ENCODE measurements at regions not wholly inside any gene's neighbourhood (a gene's known extent, or its start where the extent isn't known, plus 50 kb on each side); places are given as distances from the start of the nearest gene placed in this dataset.

- in situ Hi-C loops (cut with HindIII; ENCODE audit: low sequenced_read_pairs) = no loop called here
Measured at GRCh38 chr13:73972545-73972944, 161.7 kb downstream of the KLF12 start.

GRCh38 chr13:73971481-73971880 lies 162.7 kb downstream of the KLF12 start:
- in situ Hi-C loops (cut with HindIII; ENCODE audit: low sequenced_read_pairs) = no loop called here

GRCh38 chr13:73970421-73971055 lies 163.7 kb downstream of the KLF12 start:
- in situ Hi-C loops (cut with HindIII; ENCODE audit: low sequenced_read_pairs) = no loop called here

DNA sequence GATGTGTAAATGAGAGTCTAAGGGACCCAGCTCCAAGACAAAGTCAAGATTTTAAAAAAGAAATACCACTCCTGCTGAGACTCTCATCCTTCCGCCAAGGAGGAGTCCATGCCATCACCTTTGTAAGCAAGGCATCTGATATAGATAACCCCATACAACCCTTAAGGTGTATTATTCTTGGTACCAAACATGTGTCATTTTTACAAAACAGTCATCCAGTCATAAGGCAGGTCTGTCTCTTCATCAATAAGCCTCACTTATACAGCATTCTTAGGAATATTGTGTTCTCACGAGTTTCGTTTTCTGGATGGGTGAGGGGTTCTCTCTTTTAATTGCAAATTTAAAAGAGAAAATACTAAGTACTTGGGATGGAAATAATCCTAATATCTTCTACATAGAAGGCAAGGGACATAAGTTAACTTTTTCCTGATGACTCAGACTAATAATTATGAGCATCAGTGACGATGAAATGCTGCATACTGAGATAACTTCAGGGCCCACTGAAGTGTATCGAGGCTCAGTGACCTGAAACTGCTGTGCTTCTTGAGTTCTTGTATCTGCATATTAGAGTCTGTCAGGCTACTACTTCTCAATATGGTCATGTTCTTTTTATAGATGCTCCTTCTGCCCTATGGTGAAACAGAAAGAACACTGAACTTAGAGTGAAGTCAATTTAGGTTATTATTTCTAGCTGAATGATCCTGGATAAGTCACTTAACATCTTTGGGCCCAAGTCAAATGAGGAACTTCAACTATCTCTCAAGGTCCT lies 166.6 kb downstream of the KLF12 start:
- in situ Hi-C loops (cut with HindIII; ENCODE audit: low sequenced_read_pairs) = no loop called here

GRCh38 chr13:73966331-73966730 lies 167.9 kb downstream of the KLF12 start:
- in situ Hi-C loops (cut with HindIII; ENCODE audit: low sequenced_read_pairs) = no loop called here

DNA sequence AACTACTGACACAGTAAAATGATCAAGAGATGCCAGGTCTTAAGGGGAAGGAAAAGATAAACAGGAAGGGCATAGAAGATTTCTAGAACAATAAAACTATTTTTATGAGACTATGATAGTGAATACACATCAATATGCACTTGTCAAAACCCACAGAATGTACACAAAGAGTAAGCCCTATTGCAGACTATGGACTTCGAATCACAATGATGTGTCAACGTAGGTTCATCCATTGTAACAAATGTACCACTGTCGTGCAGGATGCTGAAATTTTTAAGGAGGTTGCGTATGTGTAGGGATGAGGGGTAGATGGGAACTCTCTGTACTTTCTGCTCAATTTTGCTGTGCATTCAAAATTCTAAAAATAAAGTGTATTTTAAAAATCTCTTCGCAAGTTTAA lies 171.9 kb downstream of the KLF12 start:
- in situ Hi-C loops (cut with HindIII; ENCODE audit: low sequenced_read_pairs) = no loop called here

- in situ Hi-C loops (cut with HindIII; ENCODE audit: low sequenced_read_pairs) = no loop called here
Measured at GRCh38 chr13:73961181-73961580, 173.0 kb downstream of the KLF12 start.

DNA sequence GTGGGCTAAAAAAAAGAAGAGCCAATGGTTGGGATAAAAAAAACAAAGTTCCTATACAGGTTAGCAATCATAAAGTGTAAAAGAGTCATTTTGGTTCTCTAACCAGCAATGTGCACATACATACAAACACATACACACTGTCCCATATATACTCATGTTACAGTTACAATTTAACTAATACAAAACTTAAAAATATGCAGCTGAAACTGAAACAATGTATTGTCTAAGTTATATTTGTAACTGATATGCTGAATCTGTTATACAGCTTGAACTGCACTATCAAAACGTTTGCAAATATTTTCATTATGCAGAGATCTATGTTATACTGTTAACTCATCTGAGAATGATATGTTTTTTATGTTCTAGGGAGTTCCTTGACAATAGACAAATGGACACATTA lies 173.7 kb downstream of the KLF12 start:
- in situ Hi-C loops (cut with HindIII; ENCODE audit: low sequenced_read_pairs) = no loop called here

- in situ Hi-C loops (cut with HindIII; ENCODE audit: low sequenced_read_pairs) = no loop called here
Measured at GRCh38 chr13:73958657-73959397, 175.4 kb downstream of the KLF12 start.

GRCh38 chr13:73957889-73958288 lies 176.3 kb downstream of the KLF12 start:
- in situ Hi-C loops (cut with HindIII; ENCODE audit: low sequenced_read_pairs) = no loop called here

DNA sequence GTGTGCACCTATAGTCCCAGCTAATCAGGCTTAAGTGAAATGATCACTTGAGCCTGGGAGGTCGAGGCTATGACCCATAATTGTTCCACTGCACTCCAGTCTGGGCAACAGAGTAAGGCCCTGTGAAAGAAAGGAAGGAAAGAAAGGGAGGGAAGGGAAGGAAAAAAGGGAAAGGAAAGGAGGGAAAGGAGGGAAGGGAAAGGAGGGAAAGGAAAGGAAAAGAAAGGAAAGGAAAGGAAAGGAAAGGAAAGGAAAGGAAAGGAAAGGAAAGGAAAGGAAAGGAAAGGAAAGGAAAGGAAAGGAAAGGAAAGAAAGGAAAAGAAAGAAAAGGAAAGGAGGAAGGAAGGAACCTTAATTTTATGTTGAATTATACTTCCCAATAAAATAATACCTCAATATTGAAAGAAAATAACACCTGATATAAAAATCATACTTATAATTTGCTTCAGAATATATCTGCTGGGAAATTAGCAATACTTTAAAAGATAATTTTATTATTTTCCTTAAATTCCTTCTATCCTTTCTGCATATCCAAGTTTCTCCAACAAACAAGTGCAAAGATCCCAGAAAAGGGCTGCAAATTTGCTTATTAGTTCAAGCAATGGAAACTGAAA lies 177.3 kb downstream of the KLF12 start:
- in situ Hi-C loops (cut with HindIII; ENCODE audit: low sequenced_read_pairs) = no loop called here

DNA sequence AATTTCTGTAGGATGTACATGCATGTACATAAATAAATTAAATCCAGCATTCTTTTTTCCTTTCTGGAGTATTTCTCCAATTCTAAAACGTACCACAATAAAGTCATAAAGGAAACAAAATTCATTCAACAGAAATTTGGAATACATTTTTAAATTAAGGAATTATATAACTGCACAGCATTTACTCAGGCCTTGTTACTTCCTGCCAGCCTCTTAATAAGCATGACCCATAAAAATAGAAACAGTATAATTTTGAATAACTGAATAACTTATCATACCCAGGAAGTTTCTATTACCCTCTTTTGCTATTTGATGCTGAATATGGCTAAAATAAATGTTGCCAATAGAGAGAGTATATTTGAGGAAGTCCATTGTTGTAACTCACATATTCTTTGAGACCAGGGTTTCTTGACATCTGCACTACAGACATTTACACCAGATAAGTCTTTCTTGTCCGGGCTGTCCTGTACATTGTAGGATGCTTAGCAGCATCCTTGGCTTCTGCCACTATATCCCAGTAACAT lies 178.2 kb downstream of the KLF12 start:
- in situ Hi-C loops (cut with HindIII; ENCODE audit: low sequenced_read_pairs) = no loop called here

DNA sequence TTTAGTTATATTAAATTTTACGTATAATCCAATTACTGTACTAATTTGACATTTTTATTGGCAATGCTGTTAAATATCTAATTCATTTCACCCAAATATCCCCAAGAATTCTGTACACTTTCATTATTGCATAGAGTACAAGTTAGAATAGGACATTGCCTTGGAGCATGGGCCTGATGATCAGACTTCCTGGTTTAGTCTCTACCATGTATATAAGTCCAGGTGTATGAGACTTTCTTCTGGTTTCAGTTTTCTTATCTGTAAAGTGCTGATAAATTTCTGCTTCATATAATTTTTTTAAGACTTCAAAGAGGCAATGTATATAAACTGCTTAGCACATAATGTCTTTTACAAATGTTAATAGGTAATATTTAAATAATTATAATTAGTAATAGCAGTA lies 179.4 kb downstream of the KLF12 start:
- in situ Hi-C loops (cut with HindIII; ENCODE audit: low sequenced_read_pairs) = loop anchor here (5.0 kb wide), 1 partner anchor 62 kb away; no protein-coding TSS in a partner anchor

DNA sequence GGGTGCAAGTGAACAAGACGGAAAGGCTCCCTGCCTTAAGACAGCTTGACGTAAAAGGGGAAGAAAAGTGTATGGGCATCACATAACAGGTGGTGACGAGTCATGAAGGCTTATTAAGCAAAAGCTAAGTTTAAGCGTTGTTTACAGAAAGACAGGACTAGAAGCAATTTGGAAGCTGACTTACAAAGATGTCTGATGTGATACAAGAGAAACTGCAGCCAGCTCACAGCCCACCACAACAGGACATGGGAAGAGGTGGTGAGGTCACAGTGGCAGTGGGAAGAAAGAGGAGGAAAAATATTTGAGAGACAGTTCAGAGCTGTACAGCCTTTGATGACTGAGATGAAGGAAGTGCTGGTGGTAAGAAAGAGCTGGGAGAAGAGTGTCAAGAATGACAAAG lies 181.6 kb downstream of the KLF12 start:
- in situ Hi-C loops (cut with HindIII; ENCODE audit: low sequenced_read_pairs) = loop anchor here (5.0 kb wide), 1 partner anchor 65 kb away; no protein-coding TSS in a partner anchor

- in situ Hi-C loops (cut with HindIII; ENCODE audit: low sequenced_read_pairs) = no loop called here
Measured at GRCh38 chr13:73948848-73949529, 185.2 kb downstream of the KLF12 start.

- in situ Hi-C loops (cut with HindIII; ENCODE audit: low sequenced_read_pairs) = no loop called here
Measured at GRCh38 chr13:73945871-73946270, 188.3 kb downstream of the KLF12 start.

DNA sequence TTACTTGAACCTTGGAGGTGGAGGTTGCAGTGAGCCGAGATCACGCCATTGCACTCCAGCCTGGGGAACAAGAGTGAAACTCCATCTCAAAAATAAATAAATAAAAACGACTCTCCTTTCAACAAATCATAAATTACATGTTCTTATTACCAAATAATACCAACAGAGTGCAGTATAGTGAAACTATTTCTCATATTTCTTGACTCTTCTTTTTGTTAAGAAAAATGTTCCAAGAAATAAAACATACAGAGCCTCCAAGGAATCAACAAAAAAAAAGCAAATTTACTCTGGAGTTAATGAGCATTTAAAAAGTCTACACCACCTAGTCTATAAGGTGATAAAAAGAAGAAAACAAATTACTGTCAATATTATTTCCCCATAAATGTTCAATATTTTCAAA lies 188.8 kb downstream of the KLF12 start:
- in situ Hi-C loops (cut with HindIII; ENCODE audit: low sequenced_read_pairs) = no loop called here

GRCh38 chr13:73943965-73944233 lies 190.3 kb downstream of the KLF12 start:
- in situ Hi-C loops (cut with HindIII; ENCODE audit: low sequenced_read_pairs) = no loop called here

- in situ Hi-C loops (cut with HindIII; ENCODE audit: low sequenced_read_pairs) = no loop called here
Measured at GRCh38 chr13:73943137-73943964, 190.9 kb downstream of the KLF12 start.

DNA sequence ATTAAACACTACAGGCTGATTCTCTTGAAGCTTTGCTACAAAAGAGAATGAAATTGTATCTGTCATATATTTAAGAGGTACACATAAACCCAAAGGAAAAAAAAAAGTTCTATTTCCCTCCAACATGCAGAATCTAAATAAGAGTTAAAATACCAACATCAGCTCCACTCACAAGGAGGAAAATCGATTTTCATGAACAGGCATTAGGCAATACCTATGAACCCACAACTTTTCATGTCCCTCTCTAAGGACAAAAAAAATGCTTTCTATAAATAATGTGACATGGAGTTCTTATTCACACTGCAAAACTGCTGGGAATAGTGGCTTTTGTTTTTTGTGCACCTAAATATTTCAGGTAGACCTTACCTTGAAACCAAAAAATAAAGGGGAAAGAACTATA lies 192.5 kb downstream of the KLF12 start:
- in situ Hi-C loops (cut with HindIII; ENCODE audit: low sequenced_read_pairs) = no loop called here
